ENCODE measurements at regions not wholly inside any gene's neighbourhood (a gene's known extent, or its start where the extent isn't known, plus 50 kb on each side); places are given as distances from the start of the nearest gene placed in this dataset.

DNA sequence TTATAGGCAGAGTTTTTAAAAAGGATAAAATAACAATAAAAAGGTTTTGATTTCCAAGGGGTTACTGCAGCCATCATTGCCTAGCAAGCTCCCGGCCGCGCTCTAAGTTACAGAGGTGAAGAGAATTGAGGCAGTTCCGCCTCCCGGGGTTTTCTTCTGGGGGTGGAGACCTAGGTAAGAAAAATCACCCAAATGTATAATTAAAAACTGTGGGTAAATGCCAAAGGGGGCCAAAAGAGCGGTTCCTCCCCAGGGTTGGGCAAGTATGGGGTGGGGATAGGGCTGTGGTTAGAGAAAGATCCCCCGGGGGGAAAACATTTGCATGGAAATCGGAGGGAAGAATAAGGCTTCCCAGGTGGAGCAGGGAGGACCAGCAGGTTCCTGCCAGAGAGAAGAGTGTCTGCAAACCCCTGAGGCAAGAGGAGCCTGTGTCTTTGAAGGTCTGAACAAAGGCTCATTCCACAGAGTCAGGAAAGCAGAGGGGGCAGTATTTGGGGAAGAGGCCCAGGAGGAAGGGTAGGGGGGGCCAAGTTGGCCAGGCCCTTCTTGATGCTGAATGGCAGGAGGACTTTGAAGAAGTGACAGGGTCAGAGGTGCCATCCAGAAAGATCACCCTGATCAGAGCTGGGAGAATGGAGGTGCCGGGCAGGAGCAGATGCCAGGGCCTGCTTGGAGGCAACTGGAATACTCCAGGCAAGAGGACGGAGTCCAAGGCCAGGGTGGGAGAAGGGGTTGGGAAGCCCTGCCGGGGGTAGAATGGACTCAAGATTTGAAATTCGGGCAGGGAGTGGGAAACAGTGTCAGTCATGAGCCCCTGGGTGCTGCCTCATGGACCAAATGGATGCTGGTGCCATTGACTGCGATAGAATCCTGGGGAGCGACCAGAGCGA is 152.9 kb upstream of the RGMA start:
- no peak for TF ChIP-seq CTCF (IDR thresholded peaks at IDR 0.05; ENCODE audit: low read depth, low read length)
- no peak for DNase-seq (ENCODE audit: low read depth, low spot score)
- H3K4me3 ChIP-seq (ENCODE audit: low read depth, low read length): no peak overlapping the region
- in situ Hi-C loops (cut with HindIII; ENCODE audit: low sequenced_read_pairs): no loop called here

DNA sequence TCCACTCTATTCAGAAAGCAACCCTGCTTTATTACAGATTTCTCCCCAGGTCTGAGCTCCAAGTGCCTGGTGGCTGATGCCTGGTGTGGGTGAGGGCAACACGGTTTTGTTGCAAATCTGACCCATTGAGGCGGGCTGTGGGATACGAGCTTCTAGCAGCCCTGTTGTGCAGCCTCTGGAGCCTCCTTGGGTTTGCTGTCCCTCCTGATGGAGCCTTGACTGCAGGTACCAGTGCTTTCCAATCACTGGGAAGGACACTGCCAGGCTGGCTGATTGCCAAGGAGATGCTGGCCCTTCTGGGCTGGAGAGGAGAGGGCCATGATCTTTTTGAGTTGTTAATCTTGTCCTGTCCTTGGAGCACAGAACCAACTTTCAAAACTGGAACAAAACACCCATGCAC is 151.0 kb upstream of the RGMA start:
- no peak for TF ChIP-seq CTCF (IDR thresholded peaks at IDR 0.05; ENCODE audit: low read depth, low read length)
- no peak overlapping the region for H3K4me3 ChIP-seq (ENCODE audit: low read depth, low read length)
- no peak for DNase-seq (ENCODE audit: low read depth, low spot score)
- in situ Hi-C loops (cut with HindIII; ENCODE audit: low sequenced_read_pairs): no loop called here

- no peak for TF ChIP-seq CTCF (IDR thresholded peaks at IDR 0.05; ENCODE audit: low read depth, low read length)
- in situ Hi-C loops (cut with HindIII; ENCODE audit: low sequenced_read_pairs): no loop called here
- DNase-seq (ENCODE audit: low read depth, low spot score): no peak
- no peak overlapping the region for H3K4me3 ChIP-seq (ENCODE audit: low read depth, low read length)
These were observed 150.6 kb upstream of the RGMA start for GRCh38 chr15:93239591-93239990.

DNA sequence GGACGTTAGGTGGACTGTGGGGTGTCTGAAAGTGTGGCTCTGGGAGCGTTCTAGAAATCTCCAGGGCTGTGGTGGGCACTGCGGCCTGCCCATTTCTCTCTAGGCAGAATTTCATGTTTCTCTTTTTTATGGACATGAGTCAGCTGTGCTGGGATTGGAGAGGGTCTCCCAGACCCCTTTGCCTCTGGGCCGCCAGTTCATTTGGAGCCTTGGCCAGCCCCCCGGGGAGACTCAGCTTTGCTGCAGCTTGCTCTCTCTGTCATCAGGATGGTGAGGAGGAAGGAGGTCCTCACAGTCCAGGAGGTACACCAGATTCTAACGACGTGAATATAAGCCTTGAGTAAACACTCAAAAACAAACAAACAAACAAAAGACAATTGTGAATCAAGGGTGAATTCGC is 149.6 kb upstream of the RGMA start:
- DNase-seq (ENCODE audit: low read depth, low spot score): no peak
- H3K4me3 ChIP-seq (ENCODE audit: low read depth, low read length): no peak overlapping the region
- no peak for TF ChIP-seq CTCF (IDR thresholded peaks at IDR 0.05; ENCODE audit: low read depth, low read length)
- in situ Hi-C loops (cut with HindIII; ENCODE audit: low sequenced_read_pairs): no loop called here

DNA sequence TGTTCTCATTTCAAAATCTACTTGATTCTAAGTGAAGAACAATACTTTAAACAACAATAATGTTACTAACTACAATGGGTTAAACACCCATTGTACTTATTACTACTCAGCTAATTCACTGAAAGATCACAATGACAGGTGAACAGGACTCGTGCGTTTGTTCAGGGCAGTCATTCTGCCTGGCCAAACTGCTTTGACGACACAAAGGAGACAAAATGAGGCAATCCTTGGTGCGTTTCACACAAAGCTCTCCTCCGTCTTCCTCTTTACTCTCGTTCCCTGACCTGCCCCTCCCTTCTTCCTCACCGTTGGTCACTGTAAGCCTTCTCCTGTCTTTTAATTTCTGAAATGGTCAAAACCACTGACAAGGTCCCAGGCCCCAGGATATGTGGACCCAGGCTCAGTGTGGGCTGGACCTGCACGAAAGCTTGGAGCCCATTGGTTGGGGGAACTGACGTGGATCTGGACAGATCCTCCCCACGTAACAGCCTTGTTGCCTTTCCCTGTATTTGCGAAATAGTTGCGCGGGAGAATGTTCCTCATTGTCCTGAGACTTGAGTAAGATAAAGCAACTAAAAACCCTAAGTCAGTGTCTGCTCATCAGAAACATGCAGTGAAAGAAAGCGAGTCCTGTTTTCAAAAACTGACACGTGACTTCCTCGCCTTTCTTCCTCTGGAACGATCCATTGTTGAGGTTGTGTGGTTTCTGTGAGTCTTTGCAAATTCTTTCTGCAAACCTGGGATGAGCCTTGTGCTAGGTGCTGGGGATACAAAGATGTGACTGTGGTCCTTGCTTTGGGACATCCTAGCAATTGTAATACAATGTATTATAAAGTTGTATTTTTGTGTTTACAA is 147.1 kb upstream of the RGMA start:
- in situ Hi-C loops (cut with HindIII; ENCODE audit: low sequenced_read_pairs): no loop called here
- no peak overlapping the region for H3K4me3 ChIP-seq (ENCODE audit: low read depth, low read length)
- TF ChIP-seq CTCF (IDR thresholded peaks at IDR 0.05; ENCODE audit: low read depth, low read length): no peak
- no peak for DNase-seq (ENCODE audit: low read depth, low spot score)

DNA sequence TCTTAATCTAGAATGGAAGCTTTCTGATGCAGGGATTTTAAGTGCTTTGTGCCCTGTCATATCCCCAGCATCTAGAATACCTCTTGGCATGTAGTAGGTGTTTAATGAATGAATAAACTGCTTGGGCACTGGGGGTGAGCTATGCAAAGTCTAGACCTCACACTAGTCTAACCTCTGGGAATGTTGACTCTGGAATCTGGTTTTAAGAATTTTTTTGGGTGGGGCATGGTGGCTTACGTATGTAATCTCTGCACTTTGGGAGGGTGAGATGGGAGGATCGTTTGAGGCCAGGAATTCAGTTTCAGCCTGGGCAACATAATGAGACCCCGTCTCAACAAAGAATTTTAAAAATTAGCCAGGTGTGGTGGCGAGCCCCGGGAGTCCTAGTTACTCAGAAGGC is 146.3 kb upstream of the RGMA start:
- no peak for DNase-seq (ENCODE audit: low read depth, low spot score)
- TF ChIP-seq CTCF (IDR thresholded peaks at IDR 0.05; ENCODE audit: low read depth, low read length): no peak
- in situ Hi-C loops (cut with HindIII; ENCODE audit: low sequenced_read_pairs): no loop called here
- no peak overlapping the region for H3K4me3 ChIP-seq (ENCODE audit: low read depth, low read length)
